ENCODE measurements at regions not wholly inside any gene's neighbourhood (a gene's known extent, or its start where the extent isn't known, plus 50 kb on each side); places are given as distances from the start of the nearest gene placed in this dataset.

DNA sequence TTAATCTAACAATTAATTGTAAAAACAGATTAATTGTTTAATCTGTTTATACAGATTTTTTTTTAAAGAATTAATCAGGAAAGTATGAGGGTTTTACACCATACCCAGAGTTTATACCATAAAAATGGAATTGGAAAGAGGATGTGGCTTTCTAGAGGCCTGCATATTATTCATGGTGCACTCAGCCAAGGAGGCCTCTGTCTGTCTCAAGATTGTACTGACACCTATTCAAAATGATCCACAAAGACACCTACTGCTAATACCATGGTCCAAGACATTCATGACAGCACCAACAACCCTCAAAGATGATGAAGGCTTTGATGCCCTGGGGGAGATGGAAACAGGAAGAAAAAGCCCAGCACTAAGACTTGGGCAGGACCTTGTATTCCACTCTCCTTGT, 58.1 kb upstream of the MAST4 start:
- TF ChIP-seq EZH2 (IDR thresholded peaks at IDR 0.05; ENCODE audit: borderline replicate concordance, low read depth, low read length, poor library complexity, severe bottlenecking), result no peak
- TF ChIP-seq, protein P1, sequence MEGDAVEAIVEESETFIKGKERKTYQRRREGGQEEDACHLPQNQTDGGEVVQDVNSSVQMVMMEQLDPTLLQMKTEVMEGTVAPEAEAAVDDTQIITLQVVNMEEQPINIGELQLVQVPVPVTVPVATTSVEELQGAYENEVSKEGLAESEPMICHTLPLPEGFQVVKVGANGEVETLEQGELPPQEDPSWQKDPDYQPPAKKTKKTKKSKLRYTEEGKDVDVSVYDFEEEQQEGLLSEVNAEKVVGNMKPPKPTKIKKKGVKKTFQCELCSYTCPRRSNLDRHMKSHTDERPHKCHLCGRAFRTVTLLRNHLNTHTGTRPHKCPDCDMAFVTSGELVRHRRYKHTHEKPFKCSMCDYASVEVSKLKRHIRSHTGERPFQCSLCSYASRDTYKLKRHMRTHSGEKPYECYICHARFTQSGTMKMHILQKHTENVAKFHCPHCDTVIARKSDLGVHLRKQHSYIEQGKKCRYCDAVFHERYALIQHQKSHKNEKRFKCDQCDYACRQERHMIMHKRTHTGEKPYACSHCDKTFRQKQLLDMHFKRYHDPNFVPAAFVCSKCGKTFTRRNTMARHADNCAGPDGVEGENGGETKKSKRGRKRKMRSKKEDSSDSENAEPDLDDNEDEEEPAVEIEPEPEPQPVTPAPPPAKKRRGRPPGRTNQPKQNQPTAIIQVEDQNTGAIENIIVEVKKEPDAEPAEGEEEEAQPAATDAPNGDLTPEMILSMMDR (conservative IDR thresholded peaks at IDR 0.05; ENCODE audit: low read depth, low read length), result no peak
- H3K27ac ChIP-seq (ENCODE audit: low read depth, low read length, poor library complexity, severe bottlenecking), result no peak overlapping the region
- ChIA-PET POLR2A (ENCODE audit: low non-redundant PET) (no interaction called here), CTCF (no interaction called here)
- no peaks in the 10 kb centered on the region for H3K27me3 ChIP-seq (replicated peaks; ENCODE audit: insufficient read depth, low read depth, low read length, poor library complexity)
- no TSS peak for BruUV-seq (replicated peaks)
- intact Hi-C loops (cut with micrococcal nuclease; ENCODE audit: unreplicated experiment), result no loop called here
- no peak overlapping the region for H3K4me3 ChIP-seq (ENCODE audit: low read depth, low read length, poor library complexity, severe bottlenecking)
- H3K4me1 ChIP-seq (ENCODE audit: insufficient read depth, low read length, poor library complexity, severe bottlenecking), result no peaks in the 10 kb centered on the region
- no peaks in the 10 kb centered on the region for H3K9me3 ChIP-seq (ENCODE audit: low read depth, low read length, poor library complexity, severe bottlenecking)
- DNase-seq (ENCODE audit: low spot score), result no peak
- no peaks in the 10 kb centered on the region for H3K36me3 ChIP-seq (ENCODE audit: insufficient read depth, low read length, poor library complexity, severe bottlenecking)

DNA sequence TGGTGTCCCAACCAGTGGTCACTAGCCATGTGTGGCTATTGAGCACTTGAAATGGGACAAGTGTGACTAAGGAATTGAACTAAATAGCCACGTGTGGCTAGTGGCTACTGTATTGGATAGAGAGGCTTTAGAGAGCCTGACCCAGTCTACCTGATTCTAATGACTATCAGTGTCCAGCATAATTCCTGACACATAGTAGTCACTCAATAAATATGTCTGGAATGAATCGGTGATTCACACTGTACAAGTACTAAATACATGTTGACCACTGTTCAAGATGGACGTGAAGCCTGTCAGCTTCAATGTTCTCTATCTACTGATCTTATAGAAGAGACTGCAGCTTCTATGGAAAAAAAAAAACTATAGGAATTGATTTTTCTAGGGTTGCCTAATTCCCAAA, 57.7 kb upstream of the MAST4 start:
- H3K4me1 ChIP-seq (ENCODE audit: insufficient read depth, low read length, poor library complexity, severe bottlenecking), result no peaks in the 10 kb centered on the region
- CTCF ChIA-PET, result no interaction called here
- intact Hi-C loops (cut with micrococcal nuclease; ENCODE audit: unreplicated experiment), result no loop called here
- DNase-seq (ENCODE audit: low spot score), result no peak
- BruUV-seq (replicated peaks), result no TSS peak
- no peaks in the 10 kb centered on the region for H3K9me3 ChIP-seq (ENCODE audit: low read depth, low read length, poor library complexity, severe bottlenecking)
- H3K36me3 ChIP-seq (ENCODE audit: insufficient read depth, low read length, poor library complexity, severe bottlenecking), result no peaks in the 10 kb centered on the region
- POLR2A ChIA-PET (ENCODE audit: low non-redundant PET), result no interaction called here
- no peak overlapping the region for H3K4me3 ChIP-seq (ENCODE audit: low read depth, low read length, poor library complexity, severe bottlenecking)
- TF ChIP-seq, protein P1 (conservative IDR thresholded peaks at IDR 0.05; ENCODE audit: low read depth, low read length), result no peak
- no peak for TF ChIP-seq EZH2 (IDR thresholded peaks at IDR 0.05; ENCODE audit: borderline replicate concordance, low read depth, low read length, poor library complexity, severe bottlenecking)
- no peak overlapping the region for H3K27ac ChIP-seq (ENCODE audit: low read depth, low read length, poor library complexity, severe bottlenecking)
- H3K27me3 ChIP-seq (replicated peaks; ENCODE audit: insufficient read depth, low read depth, low read length, poor library complexity), result no peaks in the 10 kb centered on the region

DNA sequence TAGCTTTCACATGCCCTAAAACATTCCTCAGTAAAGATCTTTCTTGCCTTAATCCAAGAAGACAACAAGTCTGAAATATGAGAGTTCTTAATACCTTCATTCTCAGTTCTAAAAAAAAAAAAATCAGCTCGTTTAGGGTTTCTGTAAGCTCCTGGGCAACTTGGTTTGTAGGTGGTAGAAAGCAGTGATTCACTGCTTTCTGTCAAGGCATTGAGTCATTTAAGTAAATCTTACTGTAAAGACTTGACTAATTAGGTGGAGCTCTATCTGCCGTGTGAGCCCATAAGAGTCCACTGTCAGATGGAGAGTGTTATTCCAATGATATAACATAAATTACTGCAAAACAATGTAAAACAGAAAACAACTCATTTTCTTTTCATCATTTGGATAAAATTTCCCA, 56.1 kb upstream of the MAST4 start:
- ChIA-PET CTCF (interaction anchor here (0.7 kb wide), 1 partner anchor 704 kb away, joined by 3 read pairs; no protein-coding TSS in a partner anchor), POLR2A (ENCODE audit: low non-redundant PET) (no interaction called here)
- Histone ChIP-seq H3K4me3 (ENCODE audit: low read depth, low read length, poor library complexity, severe bottlenecking) (no peak overlapping the region), H3K9me3 (ENCODE audit: low read depth, low read length, poor library complexity, severe bottlenecking) (no peaks in the 10 kb centered on the region), H3K27ac (ENCODE audit: low read depth, low read length, poor library complexity, severe bottlenecking) (no peak overlapping the region), H3K27me3 (replicated peaks; ENCODE audit: insufficient read depth, low read depth, low read length, poor library complexity) (no peaks in the 10 kb centered on the region), H3K36me3 (ENCODE audit: insufficient read depth, low read length, poor library complexity, severe bottlenecking) (no peaks in the 10 kb centered on the region), H3K4me1 (ENCODE audit: insufficient read depth, low read length, poor library complexity, severe bottlenecking) (no peaks in the 10 kb centered on the region)
- no TSS peak for BruUV-seq (replicated peaks)
- TF ChIP-seq, protein P1 (conservative IDR thresholded peaks at IDR 0.05; ENCODE audit: low read depth, low read length), result no peak
- no peak for TF ChIP-seq EZH2 (IDR thresholded peaks at IDR 0.05; ENCODE audit: borderline replicate concordance, low read depth, low read length, poor library complexity, severe bottlenecking)
- no peak for DNase-seq (ENCODE audit: low spot score)
- intact Hi-C loops (cut with micrococcal nuclease; ENCODE audit: unreplicated experiment), result no loop called here
